SU-DHL-6 (cell line): ENCODE measurements at regions not wholly inside any gene's neighbourhood (a gene's known extent, or its start where the extent isn't known, plus 50 kb on each side); places are given as distances from the start of the nearest gene placed in this dataset.

Experiments used
- EZH2phosphoT487 ChIP-seq: fragments of 200-600 bp; sonication (generic), shearing (Covaris generic); conservative IDR thresholded peaks from 2 replicates; pipeline ENCODE4 v1.6.1; 2018; ENCODE audit warnings: mild to moderate bottlenecking, antibody characterized with exemption, low read length, moderate library complexity, mixed read lengths
- TF ChIP-seq, protein P1 (sequence below): fragments of 200-600 bp; sonication (generic); IDR thresholded peaks from one replicate; pipeline ENCODE4 v1.5.1; 2017; ENCODE audit warnings: antibody characterized with exemption, mild to moderate bottlenecking, low read length, moderate library complexity; ENCODE audit not compliant: insufficient read depth, poor library complexity, severe bottlenecking

DNA sequence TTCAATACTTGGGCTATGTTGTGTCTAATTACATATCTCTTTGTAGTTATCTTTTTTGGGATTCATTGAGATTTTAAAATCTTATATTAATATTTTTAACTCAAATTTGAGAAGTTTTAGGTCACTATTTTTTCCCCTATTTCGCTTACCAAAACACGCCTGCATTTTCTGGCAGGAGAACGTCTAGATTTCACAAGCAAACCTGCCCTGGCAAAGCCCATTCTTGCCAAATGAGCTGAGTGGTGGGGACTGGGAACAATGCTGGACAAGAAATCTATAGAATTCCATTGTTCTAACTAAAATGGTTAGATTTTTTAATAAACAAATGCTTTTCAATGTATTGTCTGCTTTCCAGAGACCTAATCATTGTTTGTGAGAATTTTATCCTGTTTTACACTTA is 1283.7 kb upstream of the RAG2 start:
- TF ChIP-seq, protein P1, sequence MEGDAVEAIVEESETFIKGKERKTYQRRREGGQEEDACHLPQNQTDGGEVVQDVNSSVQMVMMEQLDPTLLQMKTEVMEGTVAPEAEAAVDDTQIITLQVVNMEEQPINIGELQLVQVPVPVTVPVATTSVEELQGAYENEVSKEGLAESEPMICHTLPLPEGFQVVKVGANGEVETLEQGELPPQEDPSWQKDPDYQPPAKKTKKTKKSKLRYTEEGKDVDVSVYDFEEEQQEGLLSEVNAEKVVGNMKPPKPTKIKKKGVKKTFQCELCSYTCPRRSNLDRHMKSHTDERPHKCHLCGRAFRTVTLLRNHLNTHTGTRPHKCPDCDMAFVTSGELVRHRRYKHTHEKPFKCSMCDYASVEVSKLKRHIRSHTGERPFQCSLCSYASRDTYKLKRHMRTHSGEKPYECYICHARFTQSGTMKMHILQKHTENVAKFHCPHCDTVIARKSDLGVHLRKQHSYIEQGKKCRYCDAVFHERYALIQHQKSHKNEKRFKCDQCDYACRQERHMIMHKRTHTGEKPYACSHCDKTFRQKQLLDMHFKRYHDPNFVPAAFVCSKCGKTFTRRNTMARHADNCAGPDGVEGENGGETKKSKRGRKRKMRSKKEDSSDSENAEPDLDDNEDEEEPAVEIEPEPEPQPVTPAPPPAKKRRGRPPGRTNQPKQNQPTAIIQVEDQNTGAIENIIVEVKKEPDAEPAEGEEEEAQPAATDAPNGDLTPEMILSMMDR = no peak
- TF ChIP-seq EZH2phosphoT487 = no peak
